T-helper 1 cell (primary cell): ENCODE measurements at regions not wholly inside any gene's neighbourhood (a gene's known extent, or its start where the extent isn't known, plus 50 kb on each side); places are given as distances from the start of the nearest gene placed in this dataset.
"Not testable (repeated sequence)": the region's sequence is repeated elsewhere in the genome, so short reads cannot be mapped to it uniquely, and the experiment has no call there.

Experiments
- DNase-seq, 5 donors: peaks; one replicate each; pipeline ENCODE4 v3.0.0-alpha.2; 2012 to 2020

- not testable (repeated sequence) for DNase-seq
Measured at GRCh38 chr10:2315045-2315485, 577.7 kb upstream of the ADARB2 start.

- no peak for DNase-seq
Measured at GRCh38 chr10:2306081-2306480, 568.8 kb upstream of the ADARB2 start.

GRCh38 chr10:2303169-2303568 is 565.8 kb upstream of the ADARB2 start:
- DNase-seq, result no peak

GRCh38 chr10:2301227-2301626 is 563.9 kb upstream of the ADARB2 start:
- DNase-seq, result no peak

GRCh38 chr10:2300231-2300630 is 562.9 kb upstream of the ADARB2 start:
- DNase-seq, result no peak

GRCh38 chr10:2296179-2296891 is 559.0 kb upstream of the ADARB2 start:
- no peak for DNase-seq

GRCh38 chr10:2294739-2295138 is 557.4 kb upstream of the ADARB2 start:
- DNase-seq, result no peak

- no peak for DNase-seq
Measured at GRCh38 chr10:2284071-2284470, 546.7 kb upstream of the ADARB2 start.

- DNase-seq, result no peak
Measured at GRCh38 chr10:2282202-2282601, 544.9 kb upstream of the ADARB2 start.

GRCh38 chr10:2280713-2281300 is 543.5 kb upstream of the ADARB2 start:
- DNase-seq, result no peak

- DNase-seq, result no peak
Measured at GRCh38 chr10:2279711-2280110, 542.4 kb upstream of the ADARB2 start.

- no peak for DNase-seq
Measured at GRCh38 chr10:2278363-2278762, 541.0 kb upstream of the ADARB2 start.

GRCh38 chr10:2263561-2263960 is 526.2 kb upstream of the ADARB2 start:
- DNase-seq, result no peak

GRCh38 chr10:2262878-2263277 is 525.6 kb upstream of the ADARB2 start:
- DNase-seq, result no peak

GRCh38 chr10:2262333-2262732 is 525.0 kb upstream of the ADARB2 start:
- no peak for DNase-seq

- no peak for DNase-seq
Measured at GRCh38 chr10:2256241-2256640, 518.9 kb upstream of the ADARB2 start.

- no peak for DNase-seq
Measured at GRCh38 chr10:2252096-2252495, 514.8 kb upstream of the ADARB2 start.

- no peak for DNase-seq
Measured at GRCh38 chr10:2251631-2252030, 514.3 kb upstream of the ADARB2 start.

- DNase-seq, result no peak
Measured at GRCh38 chr10:2246747-2247146, 509.4 kb upstream of the ADARB2 start.

GRCh38 chr10:2245580-2245979 is 508.3 kb upstream of the ADARB2 start:
- no peak for DNase-seq

GRCh38 chr10:2244471-2244870 is 507.1 kb upstream of the ADARB2 start:
- DNase-seq, result no peak

GRCh38 chr10:2236876-2237275 is 499.6 kb upstream of the ADARB2 start:
- DNase-seq, result no peak

GRCh38 chr10:2232479-2232878 is 495.2 kb upstream of the ADARB2 start:
- DNase-seq, result no peak

GRCh38 chr10:2230478-2230877 is 493.2 kb upstream of the ADARB2 start:
- no peak for DNase-seq
